WTC11 (cell line): ENCODE measurements at regions not wholly inside any gene's neighbourhood (a gene's known extent, or its start where the extent isn't known, plus 50 kb on each side); places are given as distances from the start of the nearest gene placed in this dataset.

ENCODE experiments used
- ATAC-seq: fragments of 200-7000 bp; cut with Tn5 transposase; 2 replicates; pipeline ENCODE4 v1.10.0; 2021; ENCODE audit warnings: mild to moderate bottlenecking, moderate library complexity
- CTCF ChIA-PET: fragments of 300-600 bp; sonication (Branson Sonifier 250); formaldehyde crosslinking; loops from one replicate; lab custom pipeline; 2021; ENCODE audit warnings: antibody characterized with exemption; lab: Charles Lee
- POLR2A ChIA-PET: fragments of 350-600 bp; sonication (Branson Sonifier 250); formaldehyde crosslinking; loops from one replicate; lab custom pipeline; 2021; ENCODE audit warnings: antibody characterized with exemption; lab: Charles Lee
- DNase-seq: peaks from one replicate; pipeline ENCODE4 v3.0.0; 2021; ENCODE audit warnings: low spot score
- H3K27ac Mint-ChIP-seq: 2 replicates; pipeline ENCODE4 v1.8.0; 2021; ENCODE audit warnings: mixed read lengths
- H3K27me3 Mint-ChIP-seq: 2 replicates; pipeline ENCODE4 v1.8.0; 2021; ENCODE audit warnings: low read depth, mild to moderate bottlenecking, moderate library complexity, mixed read lengths
- H3K36me3 Mint-ChIP-seq: 2 replicates; pipeline ENCODE4 v1.8.0; 2021; ENCODE audit warnings: mixed read lengths
- H3K4me1 Mint-ChIP-seq: 2 replicates; pipeline ENCODE4 v1.8.0; 2022; ENCODE audit warnings: mixed read lengths
- H3K4me3 Mint-ChIP-seq: 2 replicates; pipeline ENCODE4 v1.8.0; 2021; ENCODE audit warnings: mild to moderate bottlenecking, moderate library complexity, mixed read lengths
- H3K9me3 Mint-ChIP-seq: 2 replicates; pipeline ENCODE4 v1.8.0; 2021; ENCODE audit warnings: mixed read lengths
- ARID4B ChIP-seq: sonication (generic); formaldehyde crosslinking; IDR thresholded peaks from 2 replicates; pipeline ENCODE4 v1.8.0; 2023; ENCODE audit warnings: missing genetic modification reagents, mild to moderate bottlenecking, borderline replicate concordance
- ATF1 ChIP-seq: sonication (generic); formaldehyde crosslinking; IDR thresholded peaks from 2 replicates; pipeline ENCODE4 v1.8.1; 2023; ENCODE audit warnings: mild to moderate bottlenecking, moderate library complexity, missing genetic modification reagents
- CTCF ChIP-seq: fragments of 200-600 bp; IDR thresholded peaks from 2 replicates; pipeline ENCODE4 v1.8.0; 2022; ENCODE audit warnings: antibody characterized with exemption
- HMGA2 ChIP-seq: fragments of 250-450 bp; sonication (Bioruptor Pico); IDR thresholded peaks from 2 replicates; pipeline ENCODE4 v1.4.0; 2021; ENCODE audit warnings: mild to moderate bottlenecking, moderate library complexity
- MXD4 ChIP-seq: fragments of 250-450 bp; sonication (Bioruptor Pico); IDR thresholded peaks from 2 replicates; pipeline ENCODE4 v1.8.0; 2021; ENCODE audit warnings: mild to moderate bottlenecking, moderate library complexity, borderline replicate concordance
- NR1H2 ChIP-seq: sonication (generic); formaldehyde crosslinking; IDR thresholded peaks from 2 replicates; pipeline ENCODE4 v1.9.0; 2021; ENCODE audit warnings: mild to moderate bottlenecking, moderate library complexity, missing genetic modification reagents
- OVOL2 ChIP-seq: fragments of 250-450 bp; sonication (Bioruptor Pico); IDR thresholded peaks from 2 replicates; pipeline ENCODE4 v1.9.0; 2021; ENCODE audit warnings: mild to moderate bottlenecking, borderline replicate concordance
- PRDM15 ChIP-seq: sonication (generic); formaldehyde crosslinking; IDR thresholded peaks from 2 replicates; pipeline ENCODE4 v1.8.0; 2022; ENCODE audit warnings: missing genetic modification reagents
- PRRX2 ChIP-seq: fragments of 250-450 bp; sonication (Bioruptor Pico); IDR thresholded peaks from 2 replicates; pipeline ENCODE4 v1.8.0; 2021; ENCODE audit warnings: mild to moderate bottlenecking
- RORB ChIP-seq: fragments of 250-450 bp; sonication (Bioruptor Pico); IDR thresholded peaks from 2 replicates; pipeline ENCODE4 v1.9.0; 2021; ENCODE audit warnings: mild to moderate bottlenecking
- STAT6 ChIP-seq: sonication (generic); formaldehyde crosslinking; conservative IDR thresholded peaks from 2 replicates; pipeline ENCODE4 v1.8.1; 2023; ENCODE audit warnings: mild to moderate bottlenecking, low read depth, missing genetic modification reagents, moderate library complexity
- TEAD1 ChIP-seq: sonication (generic); formaldehyde crosslinking; IDR thresholded peaks from 2 replicates; pipeline ENCODE4 v1.8.0; 2022; ENCODE audit warnings: mild to moderate bottlenecking, missing genetic modification reagents
- ZNF219 ChIP-seq: sonication (generic); formaldehyde crosslinking; IDR thresholded peaks from 2 replicates; pipeline ENCODE4 v1.8.0; 2023; ENCODE audit warnings: missing genetic modification reagents, mild to moderate bottlenecking, borderline replicate concordance
- ZNF263 ChIP-seq: sonication (generic); formaldehyde crosslinking; IDR thresholded peaks from 2 replicates; pipeline ENCODE4 v1.8.1; 2022; ENCODE audit warnings: low read depth, mild to moderate bottlenecking, moderate library complexity, missing genetic modification reagents
- ZNF396 ChIP-seq: fragments of 250-450 bp; sonication (Bioruptor Pico); IDR thresholded peaks from 2 replicates; pipeline ENCODE4 v1.8.0; 2021; ENCODE audit warnings: mild to moderate bottlenecking, moderate library complexity, borderline replicate concordance
- ZNF423 ChIP-seq: fragments of 250-450 bp; sonication (Bioruptor Pico); IDR thresholded peaks from 2 replicates; pipeline ENCODE4 v2.1.2; 2022; ENCODE audit warnings: mild to moderate bottlenecking, moderate library complexity
- TF ChIP-seq, protein P1 (sequence below): sonication (generic); formaldehyde crosslinking; IDR thresholded peaks from 2 replicates; pipeline ENCODE4 v1.8.0; 2023; ENCODE audit warnings: mild to moderate bottlenecking, missing genetic modification reagents
- TF ChIP-seq, protein P2 (sequence below): sonication (generic); formaldehyde crosslinking; conservative IDR thresholded peaks from 2 replicates; pipeline ENCODE4 v1.8.1; 2022; ENCODE audit warnings: mild to moderate bottlenecking, missing genetic modification reagents
- TF ChIP-seq, protein P3 (sequence below): sonication (generic); formaldehyde crosslinking; IDR thresholded peaks from 2 replicates; pipeline ENCODE4 v1.8.1; 2023; ENCODE audit warnings: mild to moderate bottlenecking, missing genetic modification reagents, moderate library complexity

- no peak overlapping the region for H3K4me3 Mint-ChIP-seq
- ATAC-seq (no peak), DNase-seq (no peak)
- no peak overlapping the region for H3K27ac Mint-ChIP-seq
- no peaks in the 10 kb centered on the region for H3K27me3 Mint-ChIP-seq
- ChIA-PET POLR2A (no interaction called here), CTCF (no interaction called here)
- no peak for TF ChIP-seq PRRX2 (CRISPR knock-in tag)
- no peak for TF ChIP-seq RORB
- TF ChIP-seq, protein P1, sequence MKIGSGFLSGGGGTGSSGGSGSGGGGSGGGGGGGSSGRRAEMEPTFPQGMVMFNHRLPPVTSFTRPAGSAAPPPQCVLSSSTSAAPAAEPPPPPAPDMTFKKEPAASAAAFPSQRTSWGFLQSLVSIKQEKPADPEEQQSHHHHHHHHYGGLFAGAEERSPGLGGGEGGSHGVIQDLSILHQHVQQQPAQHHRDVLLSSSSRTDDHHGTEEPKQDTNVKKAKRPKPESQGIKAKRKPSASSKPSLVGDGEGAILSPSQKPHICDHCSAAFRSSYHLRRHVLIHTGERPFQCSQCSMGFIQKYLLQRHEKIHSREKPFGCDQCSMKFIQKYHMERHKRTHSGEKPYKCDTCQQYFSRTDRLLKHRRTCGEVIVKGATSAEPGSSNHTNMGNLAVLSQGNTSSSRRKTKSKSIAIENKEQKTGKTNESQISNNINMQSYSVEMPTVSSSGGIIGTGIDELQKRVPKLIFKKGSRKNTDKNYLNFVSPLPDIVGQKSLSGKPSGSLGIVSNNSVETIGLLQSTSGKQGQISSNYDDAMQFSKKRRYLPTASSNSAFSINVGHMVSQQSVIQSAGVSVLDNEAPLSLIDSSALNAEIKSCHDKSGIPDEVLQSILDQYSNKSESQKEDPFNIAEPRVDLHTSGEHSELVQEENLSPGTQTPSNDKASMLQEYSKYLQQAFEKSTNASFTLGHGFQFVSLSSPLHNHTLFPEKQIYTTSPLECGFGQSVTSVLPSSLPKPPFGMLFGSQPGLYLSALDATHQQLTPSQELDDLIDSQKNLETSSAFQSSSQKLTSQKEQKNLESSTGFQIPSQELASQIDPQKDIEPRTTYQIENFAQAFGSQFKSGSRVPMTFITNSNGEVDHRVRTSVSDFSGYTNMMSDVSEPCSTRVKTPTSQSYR (CRISPR knock-in tag), result no peak
- no peak for TF ChIP-seq STAT6 (CRISPR knock-in tag)
- TF ChIP-seq ARID4B (CRISPR knock-in tag), result no peak
- TF ChIP-seq MXD4 (CRISPR knock-in tag), result no peak
- TF ChIP-seq ZNF219 (CRISPR knock-in tag), result no peak
- no peak for TF ChIP-seq ZNF423 (CRISPR knock-in tag)
- TF ChIP-seq ATF1, result no peak
- no peak for TF ChIP-seq PRDM15 (CRISPR knock-in tag)
- TF ChIP-seq, protein P2, sequence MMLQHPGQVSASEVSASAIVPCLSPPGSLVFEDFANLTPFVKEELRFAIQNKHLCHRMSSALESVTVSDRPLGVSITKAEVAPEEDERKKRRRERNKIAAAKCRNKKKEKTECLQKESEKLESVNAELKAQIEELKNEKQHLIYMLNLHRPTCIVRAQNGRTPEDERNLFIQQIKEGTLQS (CRISPR knock-in tag), result no peak
- TF ChIP-seq OVOL2 (CRISPR knock-in tag), result no peak
- no peak for TF ChIP-seq TEAD1 (CRISPR knock-in tag)
- TF ChIP-seq HMGA2 (CRISPR knock-in tag), result no peak
- no peak for TF ChIP-seq CTCF
- TF ChIP-seq, protein P3, sequence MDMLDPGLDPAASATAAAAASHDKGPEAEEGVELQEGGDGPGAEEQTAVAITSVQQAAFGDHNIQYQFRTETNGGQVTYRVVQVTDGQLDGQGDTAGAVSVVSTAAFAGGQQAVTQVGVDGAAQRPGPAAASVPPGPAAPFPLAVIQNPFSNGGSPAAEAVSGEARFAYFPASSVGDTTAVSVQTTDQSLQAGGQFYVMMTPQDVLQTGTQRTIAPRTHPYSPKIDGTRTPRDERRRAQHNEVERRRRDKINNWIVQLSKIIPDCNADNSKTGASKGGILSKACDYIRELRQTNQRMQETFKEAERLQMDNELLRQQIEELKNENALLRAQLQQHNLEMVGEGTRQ (CRISPR knock-in tag), result no peak
- TF ChIP-seq NR1H2 (CRISPR knock-in tag), result no peak
- TF ChIP-seq ZNF396 (CRISPR knock-in tag), result no peak
- no peak for TF ChIP-seq ZNF263 (CRISPR knock-in tag)
- peaks cover 4% of the 10 kb centered on the region; the same call in 1 of the 2 replicates for H3K36me3 Mint-ChIP-seq
- no peaks in the 10 kb centered on the region for H3K4me1 Mint-ChIP-seq
- H3K9me3 Mint-ChIP-seq, result peaks cover 9% of the 10 kb centered on the region
Measured at GRCh38 chr5:159667286-159667685, 249.0 kb upstream of the ADRA1B start.
